A172 (cell line): ENCODE measurements at regions not wholly inside any gene's neighbourhood (a gene's known extent, or its start where the extent isn't known, plus 50 kb on each side); places are given as distances from the start of the nearest gene placed in this dataset.
A peak's percentile ranks its signal among the peaks of the same experiment; 100 is the strongest.
"Not testable (repeated sequence)": the region's sequence is repeated elsewhere in the genome, so short reads cannot be mapped to it uniquely, and the experiment has no call there.

ENCODE experiments used
- DNase-seq: peaks from one replicate; pipeline ENCODE4 v3.0.0-alpha.2; 2015; ENCODE audit warnings: low spot score

- no peak for DNase-seq
Measured at GRCh38 chr9:18275313-18275990, 198.5 kb upstream of the ADAMTSL1 start.

DNA sequence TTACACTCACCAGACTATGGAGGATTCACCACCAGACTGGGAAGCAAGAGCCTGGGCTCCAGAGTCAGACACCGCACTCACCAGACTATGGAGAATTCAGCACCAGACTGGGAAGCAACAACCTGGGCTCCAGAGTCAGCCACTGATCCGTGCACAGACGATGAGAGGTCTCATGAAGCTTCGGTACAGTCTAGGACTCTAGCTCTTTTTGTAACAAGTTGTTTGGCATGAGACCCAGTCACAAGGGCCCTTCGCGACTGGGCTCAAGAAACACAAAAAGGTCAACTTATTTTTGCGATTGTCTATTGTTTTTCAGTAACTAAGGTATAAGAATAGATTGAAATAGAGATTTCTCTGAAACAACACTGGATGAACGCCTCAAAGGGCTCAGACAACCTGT, 192.7 kb upstream of the ADAMTSL1 start:
- DNase-seq, result no peak

DNA sequence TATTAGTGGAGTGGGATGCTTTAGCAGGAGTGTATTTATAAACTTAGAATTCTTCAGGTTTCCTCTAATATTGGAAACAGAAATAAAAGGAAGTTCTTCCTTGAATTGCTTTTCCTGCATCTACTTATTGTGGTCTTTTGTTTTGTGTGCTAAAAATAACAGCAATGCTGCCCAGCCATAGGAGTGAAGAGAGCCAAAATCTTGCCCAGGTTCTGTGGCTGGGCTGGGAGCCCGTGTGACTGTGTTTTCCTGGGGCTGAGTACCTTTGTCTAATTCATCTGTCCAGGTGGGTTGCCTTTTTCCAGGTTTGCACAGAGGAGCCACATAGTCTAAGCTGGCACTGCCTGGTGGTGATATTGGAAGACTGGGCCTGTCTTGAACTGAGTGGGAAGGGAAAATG, 179.7 kb upstream of the ADAMTSL1 start:
- DNase-seq, result no peak

GRCh38 chr9:18296702-18297055, 177.3 kb upstream of the ADAMTSL1 start:
- no peak for DNase-seq

DNA sequence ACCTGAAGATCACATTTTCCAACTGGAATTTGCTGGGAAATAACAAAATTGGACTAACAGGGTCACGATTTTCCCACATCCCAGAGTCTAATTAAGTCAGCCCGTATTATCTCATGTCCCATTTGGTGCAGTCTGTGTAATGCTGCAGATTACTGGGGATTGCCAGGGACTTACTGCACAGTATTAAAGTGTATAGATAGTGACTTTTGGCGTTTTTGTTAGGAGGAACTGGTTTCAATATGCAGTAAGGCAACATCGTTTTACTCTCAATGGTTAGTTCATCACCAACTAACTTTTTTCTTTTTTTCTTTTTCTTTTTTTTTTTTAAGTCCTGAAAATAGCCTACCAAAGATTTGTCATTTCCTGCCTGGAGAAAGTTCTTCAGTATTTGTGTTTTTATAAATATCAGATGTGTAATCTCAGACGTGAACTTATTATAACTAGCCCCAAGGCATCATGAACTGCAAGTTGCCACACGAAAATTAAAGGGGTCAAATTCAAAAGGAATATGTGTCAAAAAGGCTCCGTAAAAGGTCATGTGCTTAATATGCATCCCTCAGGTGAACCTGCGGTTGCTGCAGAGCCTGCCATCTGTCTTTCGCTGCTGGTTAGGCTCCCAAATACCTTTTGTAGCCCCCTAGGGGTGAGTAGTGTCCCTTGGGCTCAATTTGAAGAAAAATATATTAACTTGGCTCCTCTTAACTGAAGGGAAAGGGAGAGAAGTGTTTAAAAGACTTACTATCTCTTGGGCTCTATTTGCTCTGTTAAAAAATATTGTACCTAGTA, 176.7 kb upstream of the ADAMTSL1 start:
- DNase-seq, result peak; percentile 2

DNA sequence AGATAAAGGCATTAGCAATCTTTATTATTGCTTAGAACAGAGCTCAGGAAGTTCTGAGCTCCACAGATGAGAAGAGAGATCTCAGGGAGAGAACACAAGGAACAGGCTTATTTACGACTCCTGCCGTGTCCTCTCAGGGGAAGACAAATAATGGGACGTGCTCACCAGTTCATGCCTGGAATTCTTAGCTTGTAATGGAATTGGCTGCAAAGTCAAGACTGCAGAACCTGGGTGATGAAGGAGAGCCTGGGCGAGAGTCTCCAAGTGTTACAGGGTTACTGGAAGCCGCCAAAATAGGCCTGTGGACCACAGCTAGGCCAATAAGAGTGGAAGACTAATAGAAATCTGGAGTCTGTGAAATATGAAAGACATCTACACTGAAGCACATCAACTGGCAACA, 174.5 kb upstream of the ADAMTSL1 start:
- no peak for DNase-seq

DNA sequence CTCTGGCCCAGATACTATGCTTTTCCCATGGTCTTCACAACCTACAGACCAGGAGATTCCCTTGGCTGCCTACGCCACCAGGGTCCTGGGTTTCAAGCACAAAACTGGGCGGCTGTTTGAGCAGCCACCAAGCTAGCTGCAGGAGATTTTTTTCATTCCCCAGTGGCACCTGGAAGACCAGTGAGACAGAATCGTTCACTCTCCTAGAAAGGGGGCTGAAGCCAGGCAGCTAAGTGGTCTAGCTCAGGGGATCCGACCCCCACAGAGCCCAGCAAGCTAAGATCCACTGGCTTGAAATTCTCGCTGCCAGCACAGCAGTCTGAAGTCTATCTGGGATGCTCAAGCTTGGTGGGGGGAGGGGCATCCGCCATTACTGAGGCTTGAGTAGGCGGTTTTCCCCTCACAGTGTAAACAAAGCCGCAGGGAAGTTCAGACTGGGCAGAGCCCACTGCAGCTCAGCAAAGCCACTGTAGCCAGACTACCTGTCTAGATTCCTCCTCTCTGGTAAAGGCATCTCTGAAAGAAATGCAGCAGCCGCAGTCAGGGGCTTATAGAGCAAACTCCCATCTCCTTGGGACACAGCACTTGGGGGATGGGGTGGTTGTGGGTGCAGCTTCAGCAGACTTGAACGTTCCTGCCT, 168.7 kb upstream of the ADAMTSL1 start:
- DNase-seq, result not testable (repeated sequence)

GRCh38 chr9:18314316-18314715, 159.6 kb upstream of the ADAMTSL1 start:
- no peak for DNase-seq

DNA sequence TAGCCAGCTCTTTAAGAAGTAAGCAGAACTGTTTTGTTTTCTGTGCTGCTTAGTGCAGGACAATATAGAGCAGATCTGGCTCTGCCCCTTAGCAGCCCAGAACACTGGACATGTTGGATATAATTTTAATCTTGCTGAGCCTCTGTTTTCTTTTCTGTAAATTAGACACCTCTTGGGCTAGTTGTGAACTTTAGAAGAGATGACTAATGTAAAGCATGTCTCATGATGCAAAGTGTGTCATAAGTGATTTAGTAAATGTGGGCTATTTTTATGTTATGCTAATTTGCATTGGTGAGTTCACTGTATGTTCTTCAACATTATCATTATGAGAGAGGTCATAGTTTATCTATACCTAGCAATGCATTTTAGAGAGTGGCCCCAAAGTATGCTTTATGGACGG, 156.1 kb upstream of the ADAMTSL1 start:
- DNase-seq, result no peak

GRCh38 chr9:18319918-18320445, 154.0 kb upstream of the ADAMTSL1 start:
- no peak for DNase-seq

DNA sequence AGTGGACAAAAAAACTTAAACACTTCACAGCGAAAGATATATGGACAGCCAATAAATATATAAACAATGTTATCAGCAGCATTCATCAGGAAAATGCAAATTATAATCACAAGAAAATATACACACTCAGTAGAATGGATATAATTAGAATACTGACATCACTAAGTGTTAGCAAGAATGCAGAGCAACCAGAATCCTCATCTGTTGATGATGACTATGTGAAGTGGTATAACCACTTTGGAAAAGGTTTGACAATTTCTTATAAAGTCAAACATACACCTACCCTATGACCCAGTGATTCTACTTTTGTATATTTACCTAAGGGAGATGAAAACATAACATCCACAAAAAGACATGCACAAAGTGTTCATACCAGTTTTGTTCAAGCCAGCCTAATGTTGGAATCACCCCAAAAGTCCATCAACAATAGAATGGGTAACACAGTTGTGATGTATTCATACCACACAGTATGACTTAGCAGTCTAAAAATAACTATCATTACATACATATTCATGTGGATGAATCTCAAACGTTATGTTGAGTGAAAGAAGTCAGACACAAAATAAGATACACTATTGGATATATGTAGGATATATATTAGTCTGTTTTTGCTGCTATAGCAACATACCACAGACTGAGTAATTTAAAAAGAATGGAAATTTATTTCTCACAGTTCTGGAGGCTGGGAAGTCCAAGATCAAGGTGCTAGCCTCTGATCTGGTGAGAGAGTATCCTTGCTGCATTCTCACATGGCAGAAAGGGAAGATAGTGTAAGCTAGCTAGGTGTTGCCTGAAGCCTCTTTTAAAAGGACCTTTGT, 148.8 kb upstream of the ADAMTSL1 start:
- DNase-seq, result no peak

- not testable (repeated sequence) for DNase-seq
Measured at GRCh38 chr9:18325746-18326011, 148.3 kb upstream of the ADAMTSL1 start.

DNA sequence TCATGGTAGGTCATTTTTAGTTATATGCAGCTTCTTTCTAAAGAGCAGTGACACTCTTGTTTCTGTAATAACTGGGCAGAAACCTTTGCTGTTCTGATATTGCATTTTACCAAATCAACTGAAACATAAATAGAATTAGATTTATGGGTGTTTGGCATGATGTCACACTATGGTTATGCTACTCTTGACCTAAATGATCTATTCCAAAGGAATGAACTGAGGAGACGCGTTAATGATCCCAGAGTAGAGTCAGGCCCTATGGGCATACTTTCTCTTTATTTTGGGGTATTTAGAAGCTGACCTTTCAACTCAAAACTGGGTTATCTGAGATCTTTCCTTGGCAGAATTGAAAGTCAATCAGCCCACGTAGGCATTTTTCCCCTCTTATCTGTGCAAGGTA, 146.8 kb upstream of the ADAMTSL1 start:
- peak; percentile 8 for DNase-seq

DNA sequence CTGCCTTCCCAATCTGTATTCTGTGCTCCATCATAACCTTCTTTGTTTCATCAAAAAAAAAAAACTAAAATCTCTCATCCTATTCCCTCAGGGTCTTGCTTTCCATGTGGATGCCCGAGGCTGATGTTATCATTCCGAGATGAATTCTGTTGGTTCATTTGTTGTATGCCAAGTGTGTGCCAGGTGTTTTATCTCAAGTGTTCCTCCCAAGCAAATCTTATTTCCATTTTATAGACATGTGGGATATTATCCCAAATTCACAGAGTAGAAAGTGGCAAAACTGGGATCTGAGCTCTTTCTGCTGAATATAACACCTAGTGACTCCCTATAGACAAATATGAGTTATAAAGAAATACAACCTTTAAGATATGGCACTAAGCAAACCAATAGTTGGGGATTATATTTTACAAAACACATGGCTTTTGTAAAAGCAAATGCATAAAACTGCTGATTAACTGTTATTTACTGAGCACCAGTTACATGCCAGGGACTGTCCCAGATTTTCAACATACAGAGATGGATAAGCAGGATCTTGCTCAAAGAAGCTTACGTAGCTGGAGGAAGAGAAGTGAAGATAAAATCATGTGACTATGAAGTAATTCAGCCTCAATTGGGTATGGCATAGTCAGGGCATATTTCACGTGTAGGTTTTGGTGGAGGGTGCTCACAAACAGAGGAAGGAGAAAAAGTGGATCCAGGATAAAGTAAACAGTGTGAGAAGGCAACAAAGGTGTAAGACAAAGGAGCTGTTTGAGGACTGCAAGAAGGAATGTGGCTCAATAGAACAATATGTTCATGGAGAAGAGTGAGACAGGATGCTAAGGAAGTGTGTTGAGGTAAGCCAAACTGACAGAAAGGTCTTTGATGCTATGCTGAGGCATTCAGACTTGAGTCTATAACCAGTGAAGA, 143.3 kb upstream of the ADAMTSL1 start:
- no peak for DNase-seq

DNA sequence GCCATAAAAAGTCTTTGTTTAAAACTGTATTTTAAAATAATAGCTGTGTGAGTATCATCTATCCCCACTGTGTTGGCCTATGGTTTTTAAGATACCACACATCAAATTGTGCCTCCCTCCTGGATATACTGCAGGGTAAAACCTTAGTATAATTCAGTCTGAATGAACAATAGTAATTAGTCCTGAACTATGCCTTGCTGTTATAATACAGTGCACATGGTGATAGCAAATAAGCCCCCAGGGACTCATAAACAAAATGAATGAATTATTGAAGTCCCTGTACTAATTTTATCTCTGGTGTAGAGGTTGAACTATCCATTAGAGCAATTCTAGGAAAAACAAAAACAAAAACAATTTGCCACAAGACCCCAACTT, 142.7 kb upstream of the ADAMTSL1 start:
- DNase-seq, result no peak

- no peak for DNase-seq
Measured at GRCh38 chr9:18331808-18332209, 142.1 kb upstream of the ADAMTSL1 start.

GRCh38 chr9:18333157-18333556, 140.8 kb upstream of the ADAMTSL1 start:
- no peak for DNase-seq

GRCh38 chr9:18335825-18336224, 138.1 kb upstream of the ADAMTSL1 start:
- no peak for DNase-seq

DNA sequence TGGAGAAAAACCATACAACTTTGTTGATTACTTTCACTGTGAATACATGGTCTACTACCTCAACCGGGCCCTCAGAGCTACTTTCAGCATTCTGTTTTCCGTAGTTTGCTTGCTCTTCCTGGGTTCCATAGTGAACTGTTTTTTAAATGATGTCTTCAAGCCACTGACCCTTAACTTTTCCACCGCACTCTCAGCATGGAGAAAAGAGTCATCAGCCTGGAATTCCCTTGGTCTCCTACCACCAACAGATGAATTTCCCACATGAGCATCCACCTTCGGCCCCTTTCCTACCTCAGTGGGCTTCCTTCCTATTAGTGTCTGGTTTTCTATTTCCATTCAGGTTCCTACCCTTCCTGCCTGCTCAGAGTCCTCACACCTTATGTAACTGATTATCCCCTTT, 135.9 kb upstream of the ADAMTSL1 start:
- no peak for DNase-seq

GRCh38 chr9:18343784-18344183, 130.2 kb upstream of the ADAMTSL1 start:
- DNase-seq, result no peak

- no peak for DNase-seq
Measured at GRCh38 chr9:18346745-18347144, 127.2 kb upstream of the ADAMTSL1 start.
